ENCODE measurements at regions not wholly inside any gene's neighbourhood (a gene's known extent, or its start where the extent isn't known, plus 50 kb on each side); places are given as distances from the start of the nearest gene placed in this dataset.
"Not testable (repeated sequence)": the region's sequence is repeated elsewhere in the genome, so short reads cannot be mapped to it uniquely, and the experiment has no call there.

- H3K9ac ChIP-seq (ENCODE audit: low read length in 3 of 3): no peak overlapping the region
- no peaks in the 10 kb centered on the region for H3K36me3 ChIP-seq (ENCODE audit: control insufficient read depth in 2 of 3, insufficient read depth in 3 of 3, low read length in 3 of 3)
- H3K9me3 ChIP-seq (ENCODE audit: control insufficient read depth in 2 of 3, insufficient read depth in 1 of 3, low read length in 3 of 3): peaks cover 0 to 4% (median 0%) of the 10 kb centered on the region in 3 donors
- no peak for TF ChIP-seq CTCF (IDR thresholded peaks at IDR 0.05; ENCODE audit: borderline replicate concordance, extremely low read depth, insufficient read depth)
- no peak overlapping the region for H3K27ac ChIP-seq (ENCODE audit: low read depth in 2 of 2, low read length in 2 of 2)
- intact Hi-C loops (cut with DNase I): no loop called here
- DNase-seq: no peak
- FAIRE-seq: no peak
- no peaks in the 10 kb centered on the region for H3K4me1 ChIP-seq (ENCODE audit: control insufficient read depth in 2 of 3, insufficient read depth in 2 of 3, low read depth in 1 of 3, low read length in 3 of 3)
- no peaks in the 10 kb centered on the region for H3K27me3 ChIP-seq (ENCODE audit: control insufficient read depth, insufficient read depth, low read length)
- H3K4me3 ChIP-seq (ENCODE audit: low read length in 3 of 3): no peak overlapping the region
Measured at GRCh38 chr1:166685200-166685599, 154.1 kb upstream of the POGK start.

GRCh38 chr1:166685891-166686290, 153.4 kb upstream of the POGK start:
- H3K9me3 ChIP-seq (ENCODE audit: control insufficient read depth in 2 of 3, insufficient read depth in 1 of 3, low read length in 3 of 3); H3K27ac ChIP-seq (ENCODE audit: low read depth in 2 of 2, low read length in 2 of 2); FAIRE-seq; H3K27me3 ChIP-seq (ENCODE audit: control insufficient read depth, insufficient read depth, low read length); H3K4me1 ChIP-seq (ENCODE audit: control insufficient read depth in 2 of 3, insufficient read depth in 2 of 3, low read depth in 1 of 3, low read length in 3 of 3); DNase-seq; H3K4me3 ChIP-seq (ENCODE audit: low read length in 3 of 3); H3K9ac ChIP-seq (ENCODE audit: low read length in 3 of 3); H3K36me3 ChIP-seq (ENCODE audit: control insufficient read depth in 2 of 3, insufficient read depth in 3 of 3, low read length in 3 of 3); intact Hi-C loops (cut with DNase I): not testable (repeated sequence)

- H3K36me3 ChIP-seq (ENCODE audit: control insufficient read depth in 2 of 3, insufficient read depth in 3 of 3, low read length in 3 of 3); FAIRE-seq; H3K9ac ChIP-seq (ENCODE audit: low read length in 3 of 3); H3K27ac ChIP-seq (ENCODE audit: low read depth in 2 of 2, low read length in 2 of 2); H3K27me3 ChIP-seq (ENCODE audit: control insufficient read depth, insufficient read depth, low read length); H3K4me1 ChIP-seq (ENCODE audit: control insufficient read depth in 2 of 3, insufficient read depth in 2 of 3, low read depth in 1 of 3, low read length in 3 of 3); DNase-seq; intact Hi-C loops (cut with DNase I); H3K4me3 ChIP-seq (ENCODE audit: low read length in 3 of 3); H3K9me3 ChIP-seq (ENCODE audit: control insufficient read depth in 2 of 3, insufficient read depth in 1 of 3, low read length in 3 of 3): not testable (repeated sequence)
Measured at GRCh38 chr1:166690596-166690995, 148.7 kb upstream of the POGK start.

- Histone ChIP-seq H3K36me3 (ENCODE audit: control insufficient read depth in 2 of 3, insufficient read depth in 3 of 3, low read length in 3 of 3) (no peaks in the 10 kb centered on the region), H3K4me1 (ENCODE audit: control insufficient read depth in 2 of 3, insufficient read depth in 2 of 3, low read depth in 1 of 3, low read length in 3 of 3) (no peaks in the 10 kb centered on the region), H3K4me3 (ENCODE audit: low read length in 3 of 3) (no peak overlapping the region), H3K27me3 (ENCODE audit: control insufficient read depth, insufficient read depth, low read length) (no peaks in the 10 kb centered on the region), H3K27ac (ENCODE audit: low read depth in 2 of 2, low read length in 2 of 2) (no peak overlapping the region), H3K9ac (ENCODE audit: low read length in 3 of 3) (no peak overlapping the region), H3K9me3 (ENCODE audit: control insufficient read depth in 2 of 3, insufficient read depth in 1 of 3, low read length in 3 of 3) (no peaks in the 10 kb centered on the region)
- FAIRE-seq (no peak), DNase-seq (no peak)
- no peak for TF ChIP-seq CTCF (IDR thresholded peaks at IDR 0.05; ENCODE audit: borderline replicate concordance, extremely low read depth, insufficient read depth)
- intact Hi-C loops (cut with DNase I): no loop called here
Measured at GRCh38 chr1:166691476-166691875, 147.8 kb upstream of the POGK start.

GRCh38 chr1:166692346-166692745, 146.9 kb upstream of the POGK start:
- H3K36me3 ChIP-seq (ENCODE audit: control insufficient read depth in 2 of 3, insufficient read depth in 3 of 3, low read length in 3 of 3): no peaks in the 10 kb centered on the region
- TF ChIP-seq CTCF (IDR thresholded peaks at IDR 0.05; ENCODE audit: borderline replicate concordance, extremely low read depth, insufficient read depth): no peak
- H3K4me1 ChIP-seq (ENCODE audit: control insufficient read depth in 2 of 3, insufficient read depth in 2 of 3, low read depth in 1 of 3, low read length in 3 of 3): no peaks in the 10 kb centered on the region
- intact Hi-C loops (cut with DNase I): no loop called here
- FAIRE-seq (no peak), DNase-seq (no peak)
- H3K9ac ChIP-seq (ENCODE audit: low read length in 3 of 3): no peak overlapping the region
- H3K27me3 ChIP-seq (ENCODE audit: control insufficient read depth, insufficient read depth, low read length): no peaks in the 10 kb centered on the region
- H3K4me3 ChIP-seq (ENCODE audit: low read length in 3 of 3): no peak overlapping the region
- no peaks in the 10 kb centered on the region for H3K9me3 ChIP-seq (ENCODE audit: control insufficient read depth in 2 of 3, insufficient read depth in 1 of 3, low read length in 3 of 3)
- H3K27ac ChIP-seq (ENCODE audit: low read depth in 2 of 2, low read length in 2 of 2): no peak overlapping the region
